Effector memory CD8-positive, alpha-beta T cell (primary cell): ENCODE measurements at regions not wholly inside any gene's neighbourhood (a gene's known extent, or its start where the extent isn't known, plus 50 kb on each side); places are given as distances from the start of the nearest gene placed in this dataset.

Source experiments
- ATAC-seq: fragments of 150-1000 bp; cut with Tn5 transposase; replicated peaks from 2 replicates; pipeline ENCODE4 v1.10.0; 2021; ENCODE audit warnings: mild to moderate bottlenecking, moderate library complexity
- DNase-seq, 3 experiments: peaks; one replicate each; pipeline ENCODE4 v3.0.0; 2021
- H3K27ac Mint-ChIP-seq, 2 donors: one replicate each; pipeline ENCODE4 v1.8.0; 2022; ENCODE audit warnings: mild to moderate bottlenecking in 2 of 2, mixed read lengths in 2 of 2, moderate library complexity in 2 of 2
- H3K27me3 Mint-ChIP-seq, 2 donors: one replicate each; pipeline ENCODE4 v1.8.0; 2022; ENCODE audit warnings: mixed read lengths in 2 of 2
- H3K36me3 Mint-ChIP-seq: one replicate; pipeline ENCODE4 v1.8.0; 2022; ENCODE audit warnings: mild to moderate bottlenecking, moderate library complexity, mixed read lengths; ENCODE audit not compliant: insufficient read depth
- H3K4me1 Mint-ChIP-seq, 2 donors: one replicate each; pipeline ENCODE4 v1.8.0; 2022; ENCODE audit warnings: low read depth in 2 of 2, mixed read lengths in 2 of 2
- H3K4me3 Mint-ChIP-seq, 2 donors: one replicate each; pipeline ENCODE4 v1.8.0; 2022; ENCODE audit warnings: mild to moderate bottlenecking in 2 of 2, mixed read lengths in 2 of 2, moderate library complexity in 2 of 2
- H3K9me3 Mint-ChIP-seq, 2 donors: one replicate each; pipeline ENCODE4 v1.8.0; 2022; ENCODE audit warnings: mixed read lengths in 2 of 2

- peaks cover 0 to 4% of the 10 kb centered on the region in 2 donors for H3K4me1 Mint-ChIP-seq
- no peak overlapping the region for H3K27ac Mint-ChIP-seq
- H3K36me3 Mint-ChIP-seq: no peaks in the 10 kb centered on the region
- peaks cover 72 to 91% of the 10 kb centered on the region in 2 donors for H3K27me3 Mint-ChIP-seq
- ATAC-seq: no peak
- no peaks in the 10 kb centered on the region for H3K9me3 Mint-ChIP-seq
- no peak for DNase-seq
- no peak overlapping the region for H3K4me3 Mint-ChIP-seq
Measured at GRCh38 chr17:74009056-74009625, 194.3 kb upstream of the RPL38 start.

GRCh38 chr17:74010903-74011302 is 192.6 kb upstream of the RPL38 start:
- Mint-ChIP-seq H3K4me1 (peaks cover 0 to 4% of the 10 kb centered on the region in 2 donors), H3K27me3 (peaks cover 68 to 84% of the 10 kb centered on the region in 2 donors), H3K4me3 (no peak overlapping the region), H3K9me3 (no peaks in the 10 kb centered on the region), H3K27ac (no peak overlapping the region), H3K36me3 (no peaks in the 10 kb centered on the region)
- no peak for DNase-seq
- no peak for ATAC-seq

DNA sequence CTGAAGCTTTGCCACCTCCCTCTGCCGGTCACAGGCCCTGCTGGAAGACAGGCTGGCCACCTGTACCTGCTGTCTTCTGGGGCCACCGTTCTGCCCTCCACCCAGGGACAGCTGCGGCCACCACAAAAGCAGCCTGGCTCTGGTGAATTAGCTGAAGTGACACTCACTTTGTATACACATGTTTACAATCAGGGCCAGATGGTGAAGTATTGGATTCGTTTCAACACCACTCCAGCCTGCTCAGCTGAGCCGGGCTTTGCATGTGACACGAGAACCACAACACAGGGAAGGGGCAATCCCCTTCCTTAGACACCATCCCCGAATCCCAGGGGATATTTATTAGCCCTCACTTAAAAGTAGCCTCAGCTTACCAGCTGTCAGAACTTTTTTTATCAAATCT is 191.5 kb upstream of the RPL38 start:
- Mint-ChIP-seq H3K4me3 (no peak overlapping the region), H3K4me1 (peaks cover 0 to 4% of the 10 kb centered on the region in 2 donors), H3K27me3 (peaks cover 72 to 88% of the 10 kb centered on the region in 2 donors), H3K27ac (no peak overlapping the region), H3K9me3 (no peaks in the 10 kb centered on the region), H3K36me3 (no peaks in the 10 kb centered on the region)
- ATAC-seq: no peak
- DNase-seq: no peak

GRCh38 chr17:74012465-74012864 is 191.0 kb upstream of the RPL38 start:
- Mint-ChIP-seq H3K4me3 (no peak overlapping the region), H3K27ac (no peak overlapping the region), H3K27me3 (peaks cover 74 to 88% of the 10 kb centered on the region in 2 donors), H3K4me1 (peaks cover 0 to 4% of the 10 kb centered on the region in 2 donors), H3K36me3 (no peaks in the 10 kb centered on the region), H3K9me3 (no peaks in the 10 kb centered on the region)
- ATAC-seq: no peak
- no peak for DNase-seq

- no peaks in the 10 kb centered on the region for H3K9me3 Mint-ChIP-seq
- no peak overlapping the region for H3K27ac Mint-ChIP-seq
- H3K36me3 Mint-ChIP-seq: no peaks in the 10 kb centered on the region
- DNase-seq: no peak
- peaks cover 60 to 71% of the 10 kb centered on the region in 2 donors for H3K27me3 Mint-ChIP-seq
- H3K4me1 Mint-ChIP-seq: peaks cover 0 to 4% of the 10 kb centered on the region in 2 donors
- no peak overlapping the region for H3K4me3 Mint-ChIP-seq
- no peak for ATAC-seq
Measured at GRCh38 chr17:74015316-74015715, 188.2 kb upstream of the RPL38 start.

GRCh38 chr17:74015990-74016389 is 187.5 kb upstream of the RPL38 start:
- H3K9me3 Mint-ChIP-seq: no peaks in the 10 kb centered on the region
- H3K27ac Mint-ChIP-seq: no peak overlapping the region
- no peak overlapping the region for H3K4me3 Mint-ChIP-seq
- DNase-seq (no peak), ATAC-seq (no peak)
- no peaks in the 10 kb centered on the region for H3K36me3 Mint-ChIP-seq
- peaks cover 53 to 65% of the 10 kb centered on the region in 2 donors for H3K27me3 Mint-ChIP-seq
- peaks cover 0 to 4% of the 10 kb centered on the region in 2 donors for H3K4me1 Mint-ChIP-seq

DNA sequence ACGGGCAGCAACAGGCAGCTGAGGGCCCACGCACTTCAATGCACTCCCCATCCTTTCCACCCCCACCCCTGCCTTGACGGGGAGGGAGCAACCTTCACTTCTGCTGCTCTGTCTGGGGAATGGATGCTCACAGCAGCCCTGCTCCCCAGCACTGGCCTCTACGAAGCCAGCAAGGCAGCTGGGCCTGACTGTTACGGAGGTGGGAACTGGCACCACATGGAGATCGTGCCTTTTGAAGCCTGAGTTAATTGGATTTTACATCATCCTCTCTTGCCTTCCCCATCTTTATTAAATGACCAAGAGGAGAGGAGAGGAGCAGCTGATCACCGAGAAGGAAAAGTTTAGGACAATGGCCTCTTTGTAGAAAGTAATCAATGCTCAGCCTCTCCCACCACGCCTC is 187.0 kb upstream of the RPL38 start:
- Mint-ChIP-seq H3K9me3 (no peaks in the 10 kb centered on the region), H3K4me1 (peaks cover 0 to 4% of the 10 kb centered on the region in 2 donors), H3K27ac (no peak overlapping the region), H3K36me3 (no peaks in the 10 kb centered on the region), H3K27me3 (peaks cover 48 to 62% of the 10 kb centered on the region in 2 donors), H3K4me3 (no peak overlapping the region)
- no peak for ATAC-seq
- no peak for DNase-seq

DNA sequence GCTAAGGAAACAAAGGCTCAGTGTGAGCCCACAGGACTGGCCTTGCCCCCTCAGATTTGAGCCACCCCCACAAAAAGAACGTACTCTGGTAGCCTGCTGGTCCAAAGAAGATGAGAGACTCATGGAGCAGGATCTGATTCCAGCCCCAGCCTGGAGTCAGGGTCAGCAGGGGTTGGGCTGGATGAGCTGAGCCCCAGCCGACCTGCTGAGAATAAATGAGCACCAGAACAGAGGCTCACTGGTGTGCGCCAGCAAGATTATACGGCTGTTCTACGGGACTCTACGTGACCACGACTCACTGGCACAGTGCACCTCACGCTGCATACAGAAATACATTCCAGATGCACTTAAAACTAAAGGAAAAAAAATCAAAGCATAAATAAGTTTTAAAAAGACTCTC is 186.0 kb upstream of the RPL38 start:
- no peak for ATAC-seq
- Mint-ChIP-seq H3K4me1 (peaks cover 0 to 2% of the 10 kb centered on the region in 2 donors), H3K27me3 (peaks cover 44 to 56% of the 10 kb centered on the region in 2 donors), H3K4me3 (no peak overlapping the region), H3K27ac (no peak overlapping the region), H3K36me3 (no peaks in the 10 kb centered on the region), H3K9me3 (no peaks in the 10 kb centered on the region)
- no peak for DNase-seq

DNA sequence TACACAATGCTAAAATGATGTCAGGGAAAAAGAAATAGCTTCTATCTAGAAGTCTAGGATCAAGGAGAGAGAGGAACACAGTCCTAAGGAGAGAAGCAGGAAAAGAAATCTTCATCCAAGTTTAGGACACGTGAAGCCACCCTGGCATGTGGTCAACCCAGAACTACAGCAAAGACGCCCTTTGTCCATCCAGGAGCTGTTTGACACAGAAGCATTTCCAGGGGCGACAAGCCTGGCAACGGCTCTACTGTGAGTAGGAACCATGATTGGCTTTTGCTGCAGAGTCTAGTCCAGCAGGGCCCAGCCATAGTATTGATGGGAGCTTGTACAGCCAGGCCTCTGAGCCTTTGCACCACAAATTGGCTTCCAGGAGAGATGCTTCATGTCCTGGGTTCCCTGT is 185.4 kb upstream of the RPL38 start:
- DNase-seq: no peak
- Mint-ChIP-seq H3K4me1 (no peaks in the 10 kb centered on the region), H3K27ac (no peak overlapping the region), H3K36me3 (no peaks in the 10 kb centered on the region), H3K4me3 (no peak overlapping the region), H3K27me3 (peaks cover 42 to 56% of the 10 kb centered on the region in 2 donors), H3K9me3 (no peaks in the 10 kb centered on the region)
- no peak for ATAC-seq

DNA sequence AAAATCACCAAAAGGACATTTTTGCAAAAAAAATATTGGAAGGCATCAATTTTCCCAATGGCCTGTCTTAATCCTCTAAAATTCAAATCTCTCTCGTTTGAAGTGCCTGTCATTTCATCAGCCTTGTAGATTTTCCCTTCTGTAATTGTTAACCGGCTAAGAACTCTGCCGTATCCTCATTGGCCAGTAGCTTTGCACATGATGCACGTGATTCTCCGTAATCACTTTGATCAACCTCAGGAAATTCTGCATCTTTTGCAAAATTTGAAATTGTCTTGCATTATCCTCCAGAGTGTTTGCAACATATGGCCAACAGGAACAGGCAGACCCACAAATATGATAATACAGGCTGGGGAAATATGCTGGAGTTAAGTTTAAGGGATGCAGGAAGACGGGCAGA is 184.2 kb upstream of the RPL38 start:
- Mint-ChIP-seq H3K27ac (no peak overlapping the region), H3K4me3 (no peak overlapping the region), H3K27me3 (peaks cover 37 to 55% of the 10 kb centered on the region in 2 donors), H3K36me3 (no peaks in the 10 kb centered on the region), H3K4me1 (no peaks in the 10 kb centered on the region), H3K9me3 (no peaks in the 10 kb centered on the region)
- ATAC-seq (no peak), DNase-seq (no peak)

- no peak overlapping the region for H3K4me3 Mint-ChIP-seq
- peaks cover 43 to 59% of the 10 kb centered on the region in 2 donors for H3K27me3 Mint-ChIP-seq
- H3K36me3 Mint-ChIP-seq: no peaks in the 10 kb centered on the region
- no peaks in the 10 kb centered on the region for H3K4me1 Mint-ChIP-seq
- no peak for ATAC-seq
- H3K9me3 Mint-ChIP-seq: no peaks in the 10 kb centered on the region
- DNase-seq: no peak
- H3K27ac Mint-ChIP-seq: no peak overlapping the region
Measured at GRCh38 chr17:74019860-74020259, 183.6 kb upstream of the RPL38 start.

DNA sequence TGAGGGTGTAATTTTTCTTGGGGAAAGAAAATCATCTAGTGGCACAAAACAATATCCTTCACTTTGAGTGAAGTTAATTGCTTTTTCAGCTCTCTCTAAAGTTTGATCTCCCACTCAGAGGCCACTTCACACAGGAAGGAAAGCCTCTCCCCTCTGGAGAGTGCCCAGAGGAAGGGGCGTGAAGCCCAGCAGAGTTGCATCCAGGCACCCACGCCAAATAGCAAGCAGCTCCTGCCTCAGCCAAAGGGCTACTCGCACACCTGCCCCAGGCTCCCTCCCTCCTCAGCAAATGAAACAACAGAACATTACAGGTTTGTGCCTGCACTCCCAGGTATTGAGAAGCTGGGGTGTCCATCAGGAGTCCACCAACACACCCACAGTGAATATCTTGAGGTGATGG is 183.0 kb upstream of the RPL38 start:
- Mint-ChIP-seq H3K9me3 (no peaks in the 10 kb centered on the region), H3K4me3 (no peak overlapping the region), H3K27ac (no peak overlapping the region), H3K4me1 (no peaks in the 10 kb centered on the region), H3K36me3 (no peaks in the 10 kb centered on the region), H3K27me3 (peaks cover 42 to 61% of the 10 kb centered on the region in 2 donors)
- DNase-seq: no peak
- no peak for ATAC-seq

- no peaks in the 10 kb centered on the region for H3K9me3 Mint-ChIP-seq
- H3K27me3 Mint-ChIP-seq: peaks cover 43 to 72% of the 10 kb centered on the region in 2 donors
- H3K4me1 Mint-ChIP-seq: no peaks in the 10 kb centered on the region
- H3K27ac Mint-ChIP-seq: no peak overlapping the region
- ATAC-seq (no peak), DNase-seq (no peak)
- H3K36me3 Mint-ChIP-seq: no peaks in the 10 kb centered on the region
- H3K4me3 Mint-ChIP-seq: no peak overlapping the region
Measured at GRCh38 chr17:74024871-74025531, 178.5 kb upstream of the RPL38 start.

GRCh38 chr17:74027444-74027843 is 176.0 kb upstream of the RPL38 start:
- DNase-seq: no peak
- Mint-ChIP-seq H3K9me3 (no peaks in the 10 kb centered on the region), H3K27me3 (peaks cover 53 to 96% of the 10 kb centered on the region in 2 donors), H3K27ac (no peak overlapping the region), H3K4me3 (no peak overlapping the region), H3K36me3 (no peaks in the 10 kb centered on the region), H3K4me1 (no peaks in the 10 kb centered on the region)
- ATAC-seq: no peak
